ENCODE measurements at regions not wholly inside any gene's neighbourhood (a gene's known extent, or its start where the extent isn't known, plus 50 kb on each side); places are given as distances from the start of the nearest gene placed in this dataset.
A peak's percentile ranks its signal among the peaks of the same experiment; 100 is the strongest.
"Not testable (repeated sequence)": the region's sequence is repeated elsewhere in the genome, so short reads cannot be mapped to it uniquely, and the experiment has no call there.

- Histone ChIP-seq H3K4me2 (ENCODE audit: insufficient read depth, low read length, poor library complexity, severe bottlenecking) (no peak overlapping the region), H2BK12ac (ENCODE audit: low read length) (no peak overlapping the region), H3K27me3 (ENCODE audit: control insufficient read depth in 3 of 3, insufficient read depth in 3 of 3, low read depth in 1 of 3, low read length in 3 of 3) (no peaks in the 10 kb centered on the region), H3K23ac (ENCODE audit: low read depth, low read length, poor library complexity) (no peak overlapping the region), H3K9ac (ENCODE audit: low read depth, low read length, poor library complexity) (no peak overlapping the region), H3K18ac (ENCODE audit: low read length) (no peak overlapping the region), H3K4me1 (ENCODE audit: control insufficient read depth in 2 of 2, insufficient read depth in 1 of 2, low read depth in 1 of 2, low read length in 2 of 2) (peaks cover 0 to 5% of the 10 kb centered on the region in 2 donors), H4K8ac (ENCODE audit: low read depth, low read length) (no peak overlapping the region), H2AFZ (ENCODE audit: low read length) (no peak overlapping the region), H3K9me3 (replicated peaks in 1 of 2; ENCODE audit: control insufficient read depth in 2 of 2, insufficient read depth in 1 of 2, low read depth in 1 of 2, low read length in 2 of 2) (no peaks in the 10 kb centered on the region), H3K36me3 (replicated peaks in 1 of 2; ENCODE audit: control insufficient read depth in 2 of 2, insufficient read depth in 2 of 2, low read length in 2 of 2) (no peaks in the 10 kb centered on the region), H4K91ac (ENCODE audit: low read depth, low read length, poor library complexity) (no peak overlapping the region), H2BK120ac (ENCODE audit: low read depth, low read length) (no peak overlapping the region), H3K4ac (ENCODE audit: low read length) (no peak overlapping the region), H3K27ac (replicated peaks; ENCODE audit: low read length) (no peak overlapping the region), H2AK5ac (ENCODE audit: low read depth, low read length) (no peak overlapping the region), H3K79me1 (ENCODE audit: low read depth, low read length) (no peaks in the 10 kb centered on the region), H3K14ac (ENCODE audit: low read length) (no peak overlapping the region), H2BK15ac (ENCODE audit: low read length) (no peak overlapping the region), H2BK5ac (ENCODE audit: low read length) (no peak overlapping the region), H3K4me3 (ENCODE audit: low read length in 2 of 2) (no peak overlapping the region)
- no CpG with 5 or more reads among the region's 6 CpGs for WGBS, 2 donors (ENCODE audit: extremely low coverage in 2 of 2, insufficient read length in 2 of 2, insufficient replicate concordance in 1 of 2)
- DNase-seq (ENCODE audit: low spot score), result no peak
These were observed 85.9 kb upstream of the C2CD4B start for GRCh38 chr15:62250978-62251377.

- no peak overlapping the region for H2BK5ac ChIP-seq (ENCODE audit: low read length)
- H2AK5ac ChIP-seq (ENCODE audit: low read depth, low read length), result no peak overlapping the region
- H3K23ac ChIP-seq (ENCODE audit: low read depth, low read length, poor library complexity), result no peak overlapping the region
- H3K9me3 ChIP-seq (replicated peaks in 1 of 2; ENCODE audit: control insufficient read depth in 2 of 2, insufficient read depth in 1 of 2, low read depth in 1 of 2, low read length in 2 of 2), result peaks cover 0 to 2% of the 10 kb centered on the region in 2 donors
- H3K4me1 ChIP-seq (ENCODE audit: control insufficient read depth in 2 of 2, insufficient read depth in 1 of 2, low read depth in 1 of 2, low read length in 2 of 2), result peaks cover 0 to 4% of the 10 kb centered on the region in 2 donors
- no peak overlapping the region for H3K4ac ChIP-seq (ENCODE audit: low read length)
- no peak overlapping the region for H4K8ac ChIP-seq (ENCODE audit: low read depth, low read length)
- no CpG with 5 or more reads among the region's 5 CpGs for WGBS, 2 donors (ENCODE audit: extremely low coverage in 2 of 2, insufficient read length in 2 of 2, insufficient replicate concordance in 1 of 2)
- H2AFZ ChIP-seq (ENCODE audit: low read length), result no peak overlapping the region
- no peak overlapping the region for H3K4me3 ChIP-seq (ENCODE audit: low read length in 2 of 2)
- no peak overlapping the region for H2BK12ac ChIP-seq (ENCODE audit: low read length)
- H3K27me3 ChIP-seq (ENCODE audit: control insufficient read depth in 3 of 3, insufficient read depth in 3 of 3, low read depth in 1 of 3, low read length in 3 of 3), result no peaks in the 10 kb centered on the region
- H3K9ac ChIP-seq (ENCODE audit: low read depth, low read length, poor library complexity), result no peak overlapping the region
- no peak overlapping the region for H3K14ac ChIP-seq (ENCODE audit: low read length)
- no peak overlapping the region for H4K91ac ChIP-seq (ENCODE audit: low read depth, low read length, poor library complexity)
- H3K27ac ChIP-seq (replicated peaks; ENCODE audit: low read length), result no peak overlapping the region
- H3K36me3 ChIP-seq (replicated peaks in 1 of 2; ENCODE audit: control insufficient read depth in 2 of 2, insufficient read depth in 2 of 2, low read length in 2 of 2), result peaks cover 0 to 2% of the 10 kb centered on the region in 2 donors
- no peak overlapping the region for H2BK15ac ChIP-seq (ENCODE audit: low read length)
- no peak for DNase-seq (ENCODE audit: low spot score)
- no peak overlapping the region for H3K18ac ChIP-seq (ENCODE audit: low read length)
- no peak overlapping the region for H2BK120ac ChIP-seq (ENCODE audit: low read depth, low read length)
- no peak overlapping the region for H3K4me2 ChIP-seq (ENCODE audit: insufficient read depth, low read length, poor library complexity, severe bottlenecking)
- H3K79me1 ChIP-seq (ENCODE audit: low read depth, low read length), result no peaks in the 10 kb centered on the region
These were observed 88.2 kb upstream of the C2CD4B start for GRCh38 chr15:62253294-62253693.

- Histone ChIP-seq H3K79me1 (ENCODE audit: low read depth, low read length) (no peaks in the 10 kb centered on the region), H3K9me3 (replicated peaks in 1 of 2; ENCODE audit: control insufficient read depth in 2 of 2, insufficient read depth in 1 of 2, low read depth in 1 of 2, low read length in 2 of 2) (peaks cover 0 to 2% of the 10 kb centered on the region in 2 donors), H3K27me3 (ENCODE audit: control insufficient read depth in 3 of 3, insufficient read depth in 3 of 3, low read depth in 1 of 3, low read length in 3 of 3) (no peaks in the 10 kb centered on the region), H3K23ac (ENCODE audit: low read depth, low read length, poor library complexity) (no peak overlapping the region), H4K91ac (ENCODE audit: low read depth, low read length, poor library complexity) (no peak overlapping the region), H3K9ac (ENCODE audit: low read depth, low read length, poor library complexity) (no peak overlapping the region), H3K27ac (replicated peaks; ENCODE audit: low read length) (no peak overlapping the region), H3K4me1 (ENCODE audit: control insufficient read depth in 2 of 2, insufficient read depth in 1 of 2, low read depth in 1 of 2, low read length in 2 of 2) (no peaks in the 10 kb centered on the region), H2AK5ac (ENCODE audit: low read depth, low read length) (no peak overlapping the region), H3K4ac (ENCODE audit: low read length) (no peak overlapping the region), H2BK15ac (ENCODE audit: low read length) (no peak overlapping the region), H3K14ac (ENCODE audit: low read length) (no peak overlapping the region), H3K18ac (ENCODE audit: low read length) (peak overlapping the region; percentile 31), H2BK12ac (ENCODE audit: low read length) (no peak overlapping the region), H2AFZ (ENCODE audit: low read length) (peak overlapping the region; percentile 41), H4K8ac (ENCODE audit: low read depth, low read length) (no peak overlapping the region), H3K4me2 (ENCODE audit: insufficient read depth, low read length, poor library complexity, severe bottlenecking) (no peak overlapping the region), H2BK5ac (ENCODE audit: low read length) (no peak overlapping the region), H3K36me3 (replicated peaks in 1 of 2; ENCODE audit: control insufficient read depth in 2 of 2, insufficient read depth in 2 of 2, low read length in 2 of 2) (peaks cover 0 to 2% of the 10 kb centered on the region in 2 donors), H2BK120ac (ENCODE audit: low read depth, low read length) (no peak overlapping the region), H3K4me3 (ENCODE audit: low read length in 2 of 2) (no peak overlapping the region)
- no CpG with 5 or more reads among the region's 11 CpGs for WGBS, 2 donors (ENCODE audit: extremely low coverage in 2 of 2, insufficient read length in 2 of 2, insufficient replicate concordance in 1 of 2)
- peak; percentile 55 for DNase-seq (ENCODE audit: low spot score)
These were observed 89.3 kb upstream of the C2CD4B start for GRCh38 chr15:62254137-62254934.

GRCh38 chr15:62256430-62256829, 91.3 kb upstream of the C2CD4B start:
- not testable (repeated sequence) for H3K36me3 ChIP-seq (replicated peaks in 1 of 2; ENCODE audit: control insufficient read depth in 2 of 2, insufficient read depth in 2 of 2, low read length in 2 of 2); H3K27me3 ChIP-seq (ENCODE audit: control insufficient read depth in 3 of 3, insufficient read depth in 3 of 3, low read depth in 1 of 3, low read length in 3 of 3); DNase-seq (ENCODE audit: low spot score); H2BK5ac ChIP-seq (ENCODE audit: low read length); H3K4me1 ChIP-seq (ENCODE audit: control insufficient read depth in 2 of 2, insufficient read depth in 1 of 2, low read depth in 1 of 2, low read length in 2 of 2); H3K4me2 ChIP-seq (ENCODE audit: insufficient read depth, low read length, poor library complexity, severe bottlenecking); H2AK5ac ChIP-seq (ENCODE audit: low read depth, low read length); H3K23ac ChIP-seq (ENCODE audit: low read depth, low read length, poor library complexity); H2BK12ac ChIP-seq (ENCODE audit: low read length); H2BK15ac ChIP-seq (ENCODE audit: low read length); H2BK120ac ChIP-seq (ENCODE audit: low read depth, low read length); H3K79me1 ChIP-seq (ENCODE audit: low read depth, low read length); H3K27ac ChIP-seq (replicated peaks; ENCODE audit: low read length); H3K4me3 ChIP-seq (ENCODE audit: low read length in 2 of 2); H3K4ac ChIP-seq (ENCODE audit: low read length); H3K14ac ChIP-seq (ENCODE audit: low read length); H3K9ac ChIP-seq (ENCODE audit: low read depth, low read length, poor library complexity); H3K18ac ChIP-seq (ENCODE audit: low read length); H2AFZ ChIP-seq (ENCODE audit: low read length); H3K9me3 ChIP-seq (replicated peaks in 1 of 2; ENCODE audit: control insufficient read depth in 2 of 2, insufficient read depth in 1 of 2, low read depth in 1 of 2, low read length in 2 of 2); H4K8ac ChIP-seq (ENCODE audit: low read depth, low read length); H4K91ac ChIP-seq (ENCODE audit: low read depth, low read length, poor library complexity)
- no CpG with 5 or more reads among the region's 2 CpGs for WGBS, 2 donors (ENCODE audit: extremely low coverage in 2 of 2, insufficient read length in 2 of 2, insufficient replicate concordance in 1 of 2)
